ENCODE measurements at regions not wholly inside any gene's neighbourhood (a gene's known extent, or its start where the extent isn't known, plus 50 kb on each side); places are given as distances from the start of the nearest gene placed in this dataset.
"Not testable (repeated sequence)": the region's sequence is repeated elsewhere in the genome, so short reads cannot be mapped to it uniquely, and the experiment has no call there.

GRCh38 chr6:1445650-1446330 is 56.4 kb downstream of the FOXF2 start:
- no peak for DNase-seq

GRCh38 chr6:1449896-1450295 is 60.5 kb downstream of the FOXF2 start:
- DNase-seq: no peak

GRCh38 chr6:1453024-1453423 is 63.6 kb downstream of the FOXF2 start:
- no peak for DNase-seq

- DNase-seq: not testable (repeated sequence)
Observed at GRCh38 chr6:1456816-1457215, 67.4 kb downstream of the FOXF2 start.

- DNase-seq: no peak
Observed at GRCh38 chr6:1461207-1461606, 71.8 kb downstream of the FOXF2 start.

- no peak for DNase-seq
Observed at GRCh38 chr6:1461736-1462135, 72.4 kb downstream of the FOXF2 start.

- DNase-seq: no peak
Observed at GRCh38 chr6:1463275-1463674, 73.9 kb downstream of the FOXF2 start.

GRCh38 chr6:1463751-1464426 is 74.5 kb downstream of the FOXF2 start:
- DNase-seq: no peak

GRCh38 chr6:1464781-1465370 is 75.5 kb downstream of the FOXF2 start:
- no peak for DNase-seq

- no peak for DNase-seq
Observed at GRCh38 chr6:1468126-1468525, 78.8 kb downstream of the FOXF2 start.

- DNase-seq: no peak
Observed at GRCh38 chr6:1470040-1470439, 80.7 kb downstream of the FOXF2 start.

- no peak for DNase-seq
Observed at GRCh38 chr6:1472643-1473042, 83.3 kb downstream of the FOXF2 start.

GRCh38 chr6:1473166-1473565 is 83.8 kb downstream of the FOXF2 start:
- no peak for DNase-seq

GRCh38 chr6:1473598-1473997 is 84.2 kb downstream of the FOXF2 start:
- DNase-seq: no peak

GRCh38 chr6:1474205-1474604 is 84.8 kb downstream of the FOXF2 start:
- DNase-seq: no peak

GRCh38 chr6:1475174-1475573 is 85.8 kb downstream of the FOXF2 start:
- no peak for DNase-seq

- DNase-seq: no peak
Observed at GRCh38 chr6:1477432-1478090, 88.2 kb downstream of the FOXF2 start.

- DNase-seq: not testable (repeated sequence)
Observed at GRCh38 chr6:1478163-1478826, 88.9 kb downstream of the FOXF2 start.

- DNase-seq: no peak
Observed at GRCh38 chr6:1479095-1479494, 89.7 kb downstream of the FOXF2 start.

GRCh38 chr6:1479601-1480221 is 90.3 kb downstream of the FOXF2 start:
- no peak for DNase-seq

- DNase-seq: no peak
Observed at GRCh38 chr6:1481286-1481685, 91.9 kb downstream of the FOXF2 start.

- DNase-seq: peak; percentile 67
Observed at GRCh38 chr6:1482381-1483166, 93.2 kb downstream of the FOXF2 start.

All from RPMI8226 (cell line).